Esophagus (tissue), 2 donors: ENCODE measurements at regions not wholly inside any gene's neighbourhood (a gene's known extent, or its start where the extent isn't known, plus 50 kb on each side); places are given as distances from the start of the nearest gene placed in this dataset.

Experiments
- H3K27ac ChIP-seq, 2 donors: one replicate each; pipeline ENCODE4 v1.5.1; 2013; ENCODE audit warnings: low read depth in 2 of 2, mild to moderate bottlenecking in 2 of 2, inconsistent platforms in 1 of 2, low read length in 1 of 2, moderate library complexity in 1 of 2
- H3K27me3 ChIP-seq, 2 donors: one replicate each; pipeline ENCODE4 v1.6.1; 2013; ENCODE audit warnings: low read length in 2 of 2, control low read depth in 1 of 2, mild to moderate bottlenecking in 1 of 2; ENCODE audit not compliant: insufficient read depth in 2 of 2, control insufficient read depth in 1 of 2
- H3K36me3 ChIP-seq, 2 donors: one replicate each; pipeline ENCODE4 v1.6.1; 2013; ENCODE audit warnings: low read length in 1 of 2; ENCODE audit not compliant: control insufficient read depth in 2 of 2, insufficient read depth in 2 of 2
- H3K4me1 ChIP-seq, 2 donors: one replicate each; pipeline ENCODE4 v1.6.1; 2013; ENCODE audit warnings: low read length in 1 of 2; ENCODE audit not compliant: control insufficient read depth in 2 of 2, insufficient read depth in 2 of 2
- H3K4me3 ChIP-seq, 2 donors: one replicate each; pipeline ENCODE4 v1.5.1; 2013; ENCODE audit warnings: low read length in 2 of 2, mild to moderate bottlenecking in 2 of 2, low read depth in 1 of 2, moderate library complexity in 1 of 2
- H3K9me3 ChIP-seq, 2 donors: one replicate each; pipeline ENCODE4 v1.6.1; 2013; ENCODE audit warnings: mild to moderate bottlenecking in 2 of 2, low read depth in 1 of 2, low read length in 1 of 2, moderate library complexity in 1 of 2; ENCODE audit not compliant: control insufficient read depth in 2 of 2, insufficient read depth in 1 of 2
- WGBS, 2 donors: extraction: QIAGEN DNeasy Blood & Tissue Kit; methylation state at CpG; one replicate each; pipeline ENCODE4 v1.1.7; 2013; 5-methylcytosine and 5-hydroxymethylcytosine counted together
- donor health status: healthy with polysubstance abuse.
- donor health status: Bipolar disorder and iron deficiency.

GRCh38 chr6:159360306-159360705 lies 191.1 kb downstream of the FNDC1 start:
- Histone ChIP-seq H3K36me3 (no peaks in the 10 kb centered on the region), H3K27ac (no peak overlapping the region), H3K4me1 (no peaks in the 10 kb centered on the region), H3K4me3 (no peak overlapping the region), H3K9me3 (no peaks in the 10 kb centered on the region), H3K27me3 (no peaks in the 10 kb centered on the region)
- WGBS, 2 donors, result 65 to 70% methylated on average over 4 of the region's 4 CpGs

- H3K36me3 ChIP-seq, result no peaks in the 10 kb centered on the region
- no peak overlapping the region for H3K4me3 ChIP-seq
- no peaks in the 10 kb centered on the region for H3K27me3 ChIP-seq
- 53 to 55% methylated on average over 8 of the region's 8 CpGs for WGBS, 2 donors
- H3K4me1 ChIP-seq, result no peaks in the 10 kb centered on the region
- H3K27ac ChIP-seq, result no peak overlapping the region
- no peaks in the 10 kb centered on the region for H3K9me3 ChIP-seq
Measured at GRCh38 chr6:159359581-159360297, 190.5 kb downstream of the FNDC1 start.

- WGBS, 2 donors, result 61 to 66% methylated on average over 4 of the region's 4 CpGs
- Histone ChIP-seq H3K4me1 (no peaks in the 10 kb centered on the region), H3K36me3 (no peaks in the 10 kb centered on the region), H3K4me3 (no peak overlapping the region), H3K27ac (no peak overlapping the region), H3K27me3 (no peaks in the 10 kb centered on the region), H3K9me3 (no peaks in the 10 kb centered on the region)
Measured at GRCh38 chr6:159358562-159358961, 189.4 kb downstream of the FNDC1 start.

GRCh38 chr6:159357211-159357915 lies 188.2 kb downstream of the FNDC1 start:
- Histone ChIP-seq H3K36me3 (no peaks in the 10 kb centered on the region), H3K27me3 (no peaks in the 10 kb centered on the region), H3K27ac (no peak overlapping the region), H3K9me3 (no peaks in the 10 kb centered on the region), H3K4me1 (no peaks in the 10 kb centered on the region), H3K4me3 (no peak overlapping the region)
- 66% methylated on average over 7 of the region's 7 CpGs for WGBS, 2 donors

GRCh38 chr6:159353193-159353592 lies 184.0 kb downstream of the FNDC1 start:
- no peaks in the 10 kb centered on the region for H3K9me3 ChIP-seq
- H3K27me3 ChIP-seq, result no peaks in the 10 kb centered on the region
- WGBS, 2 donors, result 82 to 84% methylated on average over 3 of the region's 3 CpGs
- H3K27ac ChIP-seq, result no peak overlapping the region
- H3K36me3 ChIP-seq, result no peaks in the 10 kb centered on the region
- H3K4me1 ChIP-seq, result no peaks in the 10 kb centered on the region
- no peak overlapping the region for H3K4me3 ChIP-seq

GRCh38 chr6:159351707-159352106 lies 182.5 kb downstream of the FNDC1 start:
- no peaks in the 10 kb centered on the region for H3K27me3 ChIP-seq
- H3K27ac ChIP-seq, result no peak overlapping the region
- no peaks in the 10 kb centered on the region for H3K9me3 ChIP-seq
- no peaks in the 10 kb centered on the region for H3K36me3 ChIP-seq
- H3K4me3 ChIP-seq, result no peak overlapping the region
- no peaks in the 10 kb centered on the region for H3K4me1 ChIP-seq

- H3K4me1 ChIP-seq, result no peaks in the 10 kb centered on the region
- no peaks in the 10 kb centered on the region for H3K27me3 ChIP-seq
- no peak overlapping the region for H3K4me3 ChIP-seq
- no peaks in the 10 kb centered on the region for H3K36me3 ChIP-seq
- no peaks in the 10 kb centered on the region for H3K9me3 ChIP-seq
- WGBS, 2 donors, result 36 to 45% methylated on average over 4 of the region's 4 CpGs
- no peak overlapping the region for H3K27ac ChIP-seq
Measured at GRCh38 chr6:159349915-159350314, 180.7 kb downstream of the FNDC1 start.

- Histone ChIP-seq H3K27ac (no peak overlapping the region), H3K36me3 (no peaks in the 10 kb centered on the region), H3K4me3 (no peak overlapping the region), H3K27me3 (no peaks in the 10 kb centered on the region), H3K4me1 (no peaks in the 10 kb centered on the region), H3K9me3 (no peaks in the 10 kb centered on the region)
- 57 to 62% methylated on average over 1 of the region's 1 CpG for WGBS, 2 donors
Measured at GRCh38 chr6:159343709-159344108, 174.5 kb downstream of the FNDC1 start.

- whole genome bisulfite sequencing, 2 donors, result 67 to 70% methylated on average over 2 of the region's 2 CpGs
- H3K27me3 ChIP-seq, result no peaks in the 10 kb centered on the region
- H3K27ac ChIP-seq, result no peak overlapping the region
- no peaks in the 10 kb centered on the region for H3K4me1 ChIP-seq
- no peaks in the 10 kb centered on the region for H3K36me3 ChIP-seq
- H3K9me3 ChIP-seq, result no peaks in the 10 kb centered on the region
- H3K4me3 ChIP-seq, result no peak overlapping the region
Measured at GRCh38 chr6:159342146-159342545, 172.9 kb downstream of the FNDC1 start.

GRCh38 chr6:159334068-159334467 lies 164.9 kb downstream of the FNDC1 start:
- H3K36me3 ChIP-seq, result no peaks in the 10 kb centered on the region
- no peaks in the 10 kb centered on the region for H3K4me1 ChIP-seq
- WGBS, 2 donors, result 85 to 91% methylated on average over 1 of the region's 1 CpG
- no peak overlapping the region for H3K27ac ChIP-seq
- no peaks in the 10 kb centered on the region for H3K27me3 ChIP-seq
- H3K4me3 ChIP-seq, result no peak overlapping the region
- H3K9me3 ChIP-seq, result peaks cover 0 to 3% of the 10 kb centered on the region in 2 donors
